ENCODE measurements at regions not wholly inside any gene's neighbourhood (a gene's known extent, or its start where the extent isn't known, plus 50 kb on each side); places are given as distances from the start of the nearest gene placed in this dataset.

DNA sequence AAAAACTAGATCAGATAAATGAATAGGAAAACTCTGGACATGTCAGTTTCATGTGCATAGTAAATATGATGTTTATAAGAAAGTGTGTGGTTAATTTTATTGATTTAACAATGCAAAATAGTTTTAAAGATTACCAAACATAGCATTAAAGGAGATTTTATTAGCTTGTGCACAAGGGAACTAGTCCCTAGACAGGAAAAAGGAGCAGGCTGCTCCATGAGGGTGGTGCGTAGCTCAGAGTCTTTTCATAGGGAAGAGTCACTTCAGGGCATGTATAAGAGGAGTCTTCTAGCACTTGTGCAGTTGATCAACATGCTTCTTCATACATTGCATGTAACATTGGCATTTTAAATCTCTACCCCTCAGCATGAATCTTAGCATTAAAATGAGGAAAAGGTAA lies 835.8 kb downstream of the GRIK2 start:
- H3K27ac ChIP-seq = no peak overlapping the region
- TF ChIP-seq, protein P1, sequence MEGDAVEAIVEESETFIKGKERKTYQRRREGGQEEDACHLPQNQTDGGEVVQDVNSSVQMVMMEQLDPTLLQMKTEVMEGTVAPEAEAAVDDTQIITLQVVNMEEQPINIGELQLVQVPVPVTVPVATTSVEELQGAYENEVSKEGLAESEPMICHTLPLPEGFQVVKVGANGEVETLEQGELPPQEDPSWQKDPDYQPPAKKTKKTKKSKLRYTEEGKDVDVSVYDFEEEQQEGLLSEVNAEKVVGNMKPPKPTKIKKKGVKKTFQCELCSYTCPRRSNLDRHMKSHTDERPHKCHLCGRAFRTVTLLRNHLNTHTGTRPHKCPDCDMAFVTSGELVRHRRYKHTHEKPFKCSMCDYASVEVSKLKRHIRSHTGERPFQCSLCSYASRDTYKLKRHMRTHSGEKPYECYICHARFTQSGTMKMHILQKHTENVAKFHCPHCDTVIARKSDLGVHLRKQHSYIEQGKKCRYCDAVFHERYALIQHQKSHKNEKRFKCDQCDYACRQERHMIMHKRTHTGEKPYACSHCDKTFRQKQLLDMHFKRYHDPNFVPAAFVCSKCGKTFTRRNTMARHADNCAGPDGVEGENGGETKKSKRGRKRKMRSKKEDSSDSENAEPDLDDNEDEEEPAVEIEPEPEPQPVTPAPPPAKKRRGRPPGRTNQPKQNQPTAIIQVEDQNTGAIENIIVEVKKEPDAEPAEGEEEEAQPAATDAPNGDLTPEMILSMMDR (conservative IDR thresholded peaks at IDR 0.05) = no peak

All from VCaP (cell line).